ENCODE measurements at regions not wholly inside any gene's neighbourhood (a gene's known extent, or its start where the extent isn't known, plus 50 kb on each side); places are given as distances from the start of the nearest gene placed in this dataset.
"Not testable (repeated sequence)": the region's sequence is repeated elsewhere in the genome, so short reads cannot be mapped to it uniquely, and the experiment has no call there.

GRCh38 chr12:67760586-67761275, 112.2 kb downstream of the DYRK2 start:
- DNase-seq = no peak

- no peak for DNase-seq
These were observed 113.0 kb downstream of the DYRK2 start for GRCh38 chr12:67761566-67761965.

GRCh38 chr12:67764055-67764454, 115.5 kb downstream of the DYRK2 start:
- DNase-seq = no peak

GRCh38 chr12:67764946-67765619, 116.5 kb downstream of the DYRK2 start:
- DNase-seq = no peak

GRCh38 chr12:67765776-67766766, 117.5 kb downstream of the DYRK2 start:
- no peak for DNase-seq

GRCh38 chr12:67772267-67773169, 124.0 kb downstream of the DYRK2 start:
- no peak for DNase-seq

GRCh38 chr12:67773896-67774295, 125.4 kb downstream of the DYRK2 start:
- DNase-seq = no peak

GRCh38 chr12:67774983-67775587, 126.5 kb downstream of the DYRK2 start:
- no peak for DNase-seq

- DNase-seq = no peak
These were observed 132.1 kb downstream of the DYRK2 start for GRCh38 chr12:67780580-67781084.

- DNase-seq = no peak
These were observed 134.0 kb downstream of the DYRK2 start for GRCh38 chr12:67782573-67782972.

- no peak for DNase-seq
These were observed 134.8 kb downstream of the DYRK2 start for GRCh38 chr12:67783393-67783792.

- no peak for DNase-seq
These were observed 136.3 kb downstream of the DYRK2 start for GRCh38 chr12:67784831-67785230.

- DNase-seq = no peak
These were observed 137.5 kb downstream of the DYRK2 start for GRCh38 chr12:67786086-67786485.

- no peak for DNase-seq
These were observed 139.6 kb downstream of the DYRK2 start for GRCh38 chr12:67788118-67788517.

- DNase-seq = no peak
These were observed 140.7 kb downstream of the DYRK2 start for GRCh38 chr12:67789266-67789665.

GRCh38 chr12:67790660-67791059, 142.1 kb downstream of the DYRK2 start:
- no peak for DNase-seq

- not testable (repeated sequence) for DNase-seq
These were observed 142.8 kb downstream of the DYRK2 start for GRCh38 chr12:67791362-67791761.

GRCh38 chr12:67792185-67792584, 143.6 kb downstream of the DYRK2 start:
- no peak for DNase-seq

GRCh38 chr12:67794161-67794560, 145.6 kb downstream of the DYRK2 start:
- no peak for DNase-seq

GRCh38 chr12:67795236-67795635, 146.7 kb downstream of the DYRK2 start:
- no peak for DNase-seq

GRCh38 chr12:67797185-67797741, 148.7 kb downstream of the DYRK2 start:
- DNase-seq = no peak
